GM19328 (cell line): ENCODE measurements at regions not wholly inside any gene's neighbourhood (a gene's known extent, or its start where the extent isn't known, plus 50 kb on each side); places are given as distances from the start of the nearest gene placed in this dataset.
"Not testable (repeated sequence)": the region's sequence is repeated elsewhere in the genome, so short reads cannot be mapped to it uniquely, and the experiment has no call there.

Source experiments
- ATAC-seq: cut with Tn5 transposase; IDR thresholded peaks from one replicate; pipeline ENCODE4 v1.9.1; 2021; ENCODE audit warnings: mild to moderate bottlenecking, moderate library complexity; ENCODE audit not compliant: unreplicated experiment

DNA sequence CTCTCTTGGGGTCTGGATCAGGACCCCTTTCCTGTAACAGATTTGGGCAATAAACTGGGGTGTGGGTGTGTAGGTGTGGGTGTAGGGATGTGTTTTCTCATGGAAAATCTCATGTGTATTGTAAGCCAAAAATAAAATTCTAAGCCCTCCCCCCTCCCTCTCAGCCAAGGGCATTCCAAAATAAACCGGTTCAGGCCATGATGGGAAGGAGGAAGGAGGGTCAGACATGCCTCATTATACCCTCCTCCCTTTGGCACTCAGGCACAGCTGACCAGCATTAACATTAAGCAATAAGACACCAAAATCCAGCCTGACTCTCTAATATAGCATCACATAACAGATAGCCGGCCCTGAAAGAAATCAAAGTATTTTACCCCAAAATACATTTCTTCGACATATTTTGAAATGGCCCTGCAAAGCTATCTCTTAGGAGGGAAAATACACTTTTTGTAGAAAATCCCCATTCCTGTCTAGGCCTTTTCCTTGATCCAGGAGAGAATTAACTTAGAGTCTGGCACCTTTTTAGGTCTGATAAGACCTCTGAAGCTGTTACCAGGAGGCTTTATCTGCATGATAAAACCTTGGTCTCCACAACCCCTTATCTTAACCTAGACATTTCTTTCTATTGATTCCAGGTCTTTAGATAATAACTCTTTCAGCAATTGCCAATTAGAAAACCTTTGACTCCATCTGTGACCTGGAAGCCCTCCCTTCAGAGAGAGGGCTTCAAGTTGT, 128.7 kb upstream of the COL5A2 start:
- ATAC-seq: no peak

GRCh38 chr2:189309331-189309730, 129.8 kb upstream of the COL5A2 start:
- ATAC-seq: no peak

GRCh38 chr2:189312211-189312610, 129.1 kb upstream of the WDR75 start:
- ATAC-seq: no peak

- ATAC-seq: no peak
These were observed 128.6 kb upstream of the WDR75 start for GRCh38 chr2:189312643-189313042.

GRCh38 chr2:189318761-189319160, 122.5 kb upstream of the WDR75 start:
- no peak for ATAC-seq

DNA sequence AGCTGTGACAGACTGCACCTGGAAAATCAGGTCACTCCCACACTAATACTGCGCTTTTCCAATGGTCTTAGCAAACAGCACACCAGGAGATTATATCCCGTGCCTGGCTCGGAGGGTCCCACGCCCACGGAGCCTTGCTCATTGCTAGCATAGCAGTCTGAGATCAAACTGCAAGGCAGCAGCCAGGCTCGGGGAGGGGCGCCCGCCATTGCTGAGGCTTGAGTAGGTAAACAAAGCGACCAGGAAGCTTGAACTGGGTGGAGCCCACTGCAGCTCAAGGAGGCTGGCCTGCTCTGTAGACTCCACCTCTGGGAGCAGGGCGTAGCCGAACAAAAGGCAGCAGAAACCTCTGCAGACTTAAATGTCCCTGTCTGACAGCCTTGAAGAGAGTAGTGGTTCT, 121.8 kb upstream of the WDR75 start:
- not testable (repeated sequence) for ATAC-seq

DNA sequence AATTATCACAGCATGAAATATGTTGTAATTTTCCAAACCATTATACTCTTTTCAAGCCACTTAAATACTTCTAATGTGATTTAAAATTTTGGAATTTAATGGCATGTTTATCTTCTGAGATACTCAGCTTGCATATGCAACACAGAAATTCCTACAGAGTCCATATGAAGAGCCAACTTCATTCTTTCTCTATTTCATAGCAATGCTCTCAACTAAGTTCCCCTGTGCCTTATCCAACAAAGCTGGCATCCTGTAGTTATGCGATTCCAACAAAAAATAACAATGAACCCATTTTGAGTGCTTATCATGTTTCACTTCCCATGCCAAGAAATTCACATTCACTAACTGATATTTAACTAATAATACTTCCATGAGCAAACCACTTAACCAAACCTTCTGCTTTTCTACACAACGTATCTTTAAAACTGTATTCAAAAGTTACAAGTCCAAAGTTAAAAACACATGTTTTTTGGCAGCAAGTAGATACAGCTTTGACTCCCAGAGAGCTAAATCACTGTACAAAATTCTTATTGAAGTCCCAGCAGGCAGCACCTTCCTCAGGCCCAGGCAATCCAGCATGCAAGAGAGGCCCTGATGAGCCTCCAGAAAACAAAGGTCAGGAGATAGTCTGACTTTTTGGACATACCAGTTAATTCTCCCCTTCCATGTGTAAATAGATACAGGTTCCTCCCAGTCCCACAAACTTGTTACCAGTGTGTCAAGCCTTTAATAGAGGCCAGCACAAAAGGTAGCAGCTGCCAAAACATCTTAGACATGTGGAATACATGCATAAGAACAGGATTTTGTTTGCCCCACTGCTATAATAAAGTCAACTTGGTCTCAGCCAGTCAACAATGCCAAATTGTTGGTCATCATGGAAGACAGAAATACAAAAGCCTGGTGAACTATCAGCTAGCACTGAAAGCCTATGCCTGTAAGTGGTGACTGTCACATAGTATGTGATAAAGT, 113.1 kb upstream of the WDR75 start:
- ATAC-seq: no peak

GRCh38 chr2:189328848-189329245, 112.4 kb upstream of the WDR75 start:
- no peak for ATAC-seq

DNA sequence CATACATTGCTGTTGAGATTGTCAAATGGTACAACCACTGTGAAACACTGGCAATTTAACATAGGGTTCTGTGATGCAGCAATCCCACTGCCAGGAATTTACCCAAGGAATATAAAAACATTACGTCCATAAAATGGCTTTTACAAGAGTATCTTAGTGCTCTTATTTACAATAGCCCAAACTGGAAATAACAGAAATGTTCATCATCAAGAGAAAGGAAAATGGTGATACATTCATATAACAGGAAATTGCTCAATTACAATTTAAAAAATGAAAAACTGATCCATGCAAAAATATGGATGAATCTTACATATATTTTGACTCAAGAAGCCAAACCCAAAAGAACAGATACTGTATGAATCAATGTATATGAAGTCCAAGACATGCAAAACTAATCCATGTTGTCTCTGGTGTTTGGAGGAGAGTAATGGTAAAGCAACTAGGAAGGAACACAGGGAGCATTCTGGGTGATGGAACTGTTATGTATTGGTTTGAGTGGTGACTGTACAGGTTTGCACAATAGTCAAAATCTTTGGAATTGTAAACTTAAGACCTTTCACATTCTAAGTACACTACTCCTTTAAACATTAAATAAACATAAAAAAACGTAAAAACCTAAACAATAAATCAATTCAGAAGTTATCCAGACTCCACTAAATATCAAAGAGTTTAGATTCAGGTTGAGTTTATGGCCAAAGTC, 104.8 kb upstream of the WDR75 start:
- no peak for ATAC-seq

DNA sequence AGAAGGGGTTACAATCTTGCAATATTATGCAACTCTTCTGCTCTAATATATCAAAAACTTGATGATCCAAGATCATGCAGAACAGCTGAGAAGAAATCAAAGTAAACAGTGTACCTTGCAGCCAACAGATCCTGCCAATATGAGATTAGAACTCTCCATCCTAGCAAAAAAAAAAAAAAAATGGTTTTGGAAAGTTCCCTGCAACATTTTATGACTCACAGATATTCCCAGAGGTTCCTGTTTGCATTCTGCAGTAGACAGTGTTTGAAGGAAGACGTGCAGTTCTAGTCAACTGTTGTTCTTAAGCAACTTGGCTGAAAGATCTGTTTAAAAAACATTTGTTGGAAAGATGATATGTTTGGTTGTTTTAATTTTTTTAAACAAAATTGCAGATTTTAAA, 103.6 kb upstream of the WDR75 start:
- ATAC-seq: no peak

DNA sequence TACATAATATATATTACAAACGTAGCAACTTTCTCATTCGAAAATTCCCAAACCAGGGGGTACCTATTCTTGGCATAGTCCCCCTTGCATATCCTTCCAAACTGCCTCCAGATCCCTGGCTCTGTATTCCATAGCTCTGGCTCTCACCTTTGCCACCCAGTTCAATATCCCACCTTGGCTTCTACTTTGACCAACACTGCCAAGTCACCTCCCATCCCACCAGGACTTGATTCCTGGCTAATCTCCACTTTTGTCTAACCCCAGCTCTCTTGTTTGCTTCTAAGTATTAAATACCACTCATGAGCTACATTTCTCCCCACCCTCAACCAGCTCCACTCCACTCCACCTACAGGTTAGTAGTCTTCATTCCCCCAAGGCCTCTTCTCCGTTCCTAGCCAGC, 103.2 kb upstream of the WDR75 start:
- ATAC-seq: no peak

- no peak for ATAC-seq
These were observed 100.2 kb upstream of the WDR75 start for GRCh38 chr2:189341077-189341476.

DNA sequence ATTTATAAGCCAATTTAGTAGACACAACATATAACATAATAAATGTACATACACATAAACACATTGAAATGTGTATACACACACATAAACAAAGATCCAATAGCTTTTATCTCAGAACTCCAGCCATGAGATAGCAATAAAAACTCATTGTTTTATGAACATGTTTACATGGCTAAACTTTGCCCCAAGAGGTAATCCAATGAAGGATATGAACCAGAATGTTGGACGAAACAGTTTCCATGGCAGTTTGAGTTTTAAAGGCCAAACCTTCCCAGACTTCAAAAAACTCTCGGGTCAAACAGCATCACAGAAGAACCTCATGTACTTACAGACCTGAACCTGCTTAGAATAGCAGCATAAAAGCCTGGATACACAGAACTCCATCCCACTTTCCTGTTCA, 97.2 kb upstream of the WDR75 start:
- ATAC-seq: no peak

GRCh38 chr2:189347540-189347939, 93.7 kb upstream of the WDR75 start:
- peak; percentile 48 for ATAC-seq

- no peak for ATAC-seq
These were observed 92.9 kb upstream of the WDR75 start for GRCh38 chr2:189348369-189348768.

GRCh38 chr2:189350540-189351209, 90.6 kb upstream of the WDR75 start:
- ATAC-seq: no peak

DNA sequence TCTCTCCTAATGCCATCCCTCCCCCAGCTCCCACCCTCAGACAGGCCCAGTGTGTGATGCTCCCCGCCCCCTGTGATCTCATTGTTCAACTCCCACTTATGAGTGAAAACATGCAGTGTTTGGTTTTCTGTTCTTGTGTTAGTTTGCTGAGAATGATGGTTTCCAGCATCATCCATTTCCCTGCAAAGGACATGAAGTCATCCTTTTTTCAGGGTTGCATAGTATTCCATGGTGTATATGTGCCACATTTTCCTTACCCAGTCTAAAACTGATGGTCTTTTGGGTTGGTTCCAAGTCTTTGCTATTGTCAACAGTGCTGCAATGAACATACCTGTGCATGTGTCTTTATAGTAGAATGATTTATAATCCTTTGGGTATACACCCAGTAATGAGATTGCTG, 89.3 kb upstream of the WDR75 start:
- ATAC-seq: not testable (repeated sequence)

- ATAC-seq: not testable (repeated sequence)
These were observed 83.9 kb upstream of the WDR75 start for GRCh38 chr2:189357375-189357774.

GRCh38 chr2:189360861-189361260, 80.4 kb upstream of the WDR75 start:
- no peak for ATAC-seq

DNA sequence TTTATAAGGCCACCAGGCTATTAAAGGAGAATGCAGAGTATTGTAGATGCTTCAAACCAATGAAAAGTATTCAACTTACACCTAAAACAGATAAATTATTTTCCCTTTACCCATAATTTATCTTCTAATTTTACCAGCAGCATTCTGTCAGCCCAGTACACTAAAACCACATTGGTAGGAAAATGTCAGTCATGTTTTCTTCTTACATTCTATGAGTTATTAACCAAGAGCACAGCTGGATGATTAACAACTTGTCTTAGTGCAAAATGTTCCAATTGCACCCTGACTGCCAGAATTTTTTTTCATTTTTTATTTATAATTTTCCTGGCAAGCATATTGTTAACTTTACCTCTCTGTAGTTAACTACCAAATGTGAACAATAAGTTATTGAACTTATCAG, 79.0 kb upstream of the WDR75 start:
- ATAC-seq: no peak

GRCh38 chr2:189363559-189363958, 77.7 kb upstream of the WDR75 start:
- no peak for ATAC-seq
